ENCODE measurements at regions not wholly inside any gene's neighbourhood (a gene's known extent, or its start where the extent isn't known, plus 50 kb on each side); places are given as distances from the start of the nearest gene placed in this dataset.
"Not testable (repeated sequence)": the region's sequence is repeated elsewhere in the genome, so short reads cannot be mapped to it uniquely, and the experiment has no call there.

DNA sequence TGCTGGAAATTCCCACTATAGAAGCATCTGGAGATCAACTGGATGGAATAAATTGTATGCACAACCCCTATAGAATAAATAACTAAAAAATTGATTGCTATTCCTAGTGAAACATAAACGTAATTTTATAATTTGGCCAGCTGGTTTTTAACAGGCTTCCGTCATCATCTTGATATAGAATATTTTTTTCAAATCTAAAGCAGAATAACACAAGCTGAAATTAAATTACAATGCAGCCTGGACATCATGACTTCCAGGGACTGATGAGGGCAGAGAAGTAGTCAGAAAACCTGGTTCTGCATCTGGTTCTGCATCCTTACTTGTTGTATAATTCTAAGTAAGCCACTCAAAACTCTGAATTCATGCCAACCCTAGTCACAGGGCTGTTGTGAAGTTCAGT is 146.1 kb downstream of the MEX3B start:
- DNase-seq (ENCODE audit: low spot score): no peak

DNA sequence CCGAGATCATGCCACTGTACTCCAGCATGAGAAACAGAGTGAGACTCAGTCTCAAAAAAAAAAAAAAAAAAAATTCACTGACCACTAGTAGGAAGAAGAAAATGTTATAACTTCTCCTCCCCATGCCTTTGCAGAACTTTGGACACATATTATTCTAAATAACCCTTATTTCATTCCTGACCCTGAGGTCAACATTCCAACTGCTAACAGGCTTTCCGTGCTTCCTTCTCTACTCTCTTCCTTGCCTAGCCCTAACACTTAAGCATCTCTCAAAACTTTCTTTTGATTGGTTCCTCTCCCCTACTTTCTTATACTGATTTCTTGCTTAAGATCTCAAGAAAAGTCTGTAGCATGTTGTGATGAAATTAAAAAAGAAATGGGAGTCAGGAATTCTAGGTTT is 146.8 kb downstream of the MEX3B start:
- no peak for DNase-seq (ENCODE audit: low spot score)

DNA sequence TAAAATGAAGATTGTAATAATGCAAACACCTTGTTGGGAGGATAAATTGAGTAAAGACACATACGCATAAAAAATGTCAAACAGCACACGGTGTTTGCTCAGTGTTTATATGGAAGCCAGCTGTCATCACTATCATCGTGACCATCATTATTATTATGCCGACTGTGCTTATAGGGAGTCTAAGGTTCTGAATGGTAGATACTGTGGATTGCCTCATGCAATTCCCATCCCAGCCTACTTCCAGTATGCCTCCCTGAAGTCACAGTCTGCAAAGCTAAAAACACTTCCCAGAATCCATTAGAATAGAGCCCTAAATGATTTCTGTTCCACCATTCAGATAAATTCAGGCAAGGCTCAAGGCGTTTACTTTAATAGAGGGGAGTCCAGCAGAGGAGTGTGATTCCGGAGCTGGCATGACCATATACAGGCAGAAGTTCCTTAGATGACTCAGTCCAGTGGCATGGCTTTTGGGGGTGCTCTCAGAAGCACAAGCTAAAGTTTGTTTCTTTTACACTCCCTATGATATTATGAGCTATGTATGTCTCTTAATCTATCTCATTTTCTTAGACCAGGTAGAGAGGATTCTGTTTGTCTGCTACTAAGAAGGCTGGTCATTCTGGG is 148.7 kb downstream of the MEX3B start:
- DNase-seq (ENCODE audit: low spot score): no peak

DNA sequence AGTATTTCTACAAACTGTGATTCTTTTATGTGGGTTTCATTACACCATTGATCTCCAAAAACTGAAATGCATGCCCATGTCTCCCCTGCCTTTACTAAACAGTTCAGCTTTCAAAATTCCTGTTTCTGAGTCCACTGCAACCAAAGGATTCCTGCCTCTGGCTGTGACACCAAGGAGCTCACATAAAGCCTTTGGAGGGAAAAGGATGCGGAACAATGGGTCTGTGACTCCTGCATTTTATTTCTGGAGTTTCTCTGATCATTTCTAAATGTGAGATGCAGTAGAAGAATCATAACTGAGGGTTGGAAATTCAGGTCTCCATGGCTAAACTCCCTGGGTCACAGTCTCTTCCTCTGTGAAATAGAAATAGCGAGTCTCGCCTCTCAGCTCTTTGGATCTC is 149.5 kb downstream of the MEX3B start:
- DNase-seq (ENCODE audit: low spot score): no peak

DNA sequence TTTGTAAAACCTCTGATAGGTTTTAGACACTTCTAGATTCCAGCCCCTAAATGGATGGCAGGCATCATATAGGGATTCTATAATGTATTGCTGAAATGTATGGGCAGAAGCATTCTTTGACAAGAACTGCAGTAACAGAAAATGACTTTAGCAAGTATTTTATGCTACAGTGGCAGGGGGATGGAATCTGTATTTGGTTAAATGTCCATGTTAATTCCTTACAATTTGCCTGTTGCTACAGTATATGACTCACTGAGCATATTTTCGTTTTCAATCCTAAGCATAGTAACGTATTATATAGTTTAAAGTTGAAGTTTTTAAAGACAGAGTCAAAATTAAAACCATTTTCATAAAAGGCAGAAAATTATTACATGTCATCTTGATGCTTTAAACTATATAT is 150.1 kb downstream of the MEX3B start:
- DNase-seq (ENCODE audit: low spot score): no peak

DNA sequence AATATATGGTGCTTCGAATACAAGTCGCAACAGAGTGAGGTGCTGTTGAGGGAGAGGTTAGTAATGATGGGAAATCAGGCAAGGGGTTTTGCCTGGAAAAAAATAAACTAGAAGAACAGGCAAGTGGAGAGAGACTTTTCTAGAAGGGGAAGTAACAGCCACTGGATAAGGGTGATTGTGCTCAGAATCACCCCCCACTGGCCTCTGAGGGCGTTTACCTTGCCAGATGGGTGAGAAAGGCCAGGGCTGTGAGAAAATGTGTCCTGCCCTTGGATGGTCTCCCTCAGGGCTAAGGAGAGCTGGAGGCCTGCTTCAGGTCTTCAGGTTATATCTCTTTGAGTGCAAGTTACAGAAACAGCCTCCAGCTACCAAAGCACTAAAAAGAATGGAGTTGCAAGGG is 151.8 kb downstream of the MEX3B start:
- no peak for DNase-seq (ENCODE audit: low spot score)

DNA sequence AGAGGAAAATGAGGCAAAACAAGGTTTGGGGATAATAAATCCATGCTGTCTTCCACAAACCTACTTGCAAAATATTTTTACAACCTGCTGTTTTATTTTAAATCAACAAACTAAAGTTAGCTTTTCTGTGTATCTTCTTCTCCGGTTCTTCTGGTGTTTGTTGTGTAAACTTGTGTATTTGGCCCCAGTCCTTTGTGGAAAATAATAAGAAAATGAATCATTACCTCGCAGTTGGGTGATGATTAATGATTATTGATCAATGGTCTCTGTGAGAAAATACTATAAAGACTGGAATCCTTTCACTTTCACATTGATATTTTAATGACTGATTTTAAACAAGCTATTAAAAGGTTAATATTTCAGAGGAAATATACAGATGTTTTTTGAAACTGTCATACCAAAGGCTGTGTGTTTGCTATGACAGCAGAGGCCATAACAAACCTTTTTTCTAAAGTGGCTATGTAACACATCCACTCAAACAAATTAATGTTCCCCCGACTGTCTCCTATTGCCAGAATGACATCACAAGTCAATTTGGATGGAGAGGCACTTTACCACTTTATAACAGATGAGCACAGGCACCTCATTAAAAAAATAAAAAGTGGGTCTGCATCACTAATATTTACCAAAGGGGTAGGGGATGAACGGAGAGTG is 152.5 kb downstream of the MEX3B start:
- no peak for DNase-seq (ENCODE audit: low spot score)

DNA sequence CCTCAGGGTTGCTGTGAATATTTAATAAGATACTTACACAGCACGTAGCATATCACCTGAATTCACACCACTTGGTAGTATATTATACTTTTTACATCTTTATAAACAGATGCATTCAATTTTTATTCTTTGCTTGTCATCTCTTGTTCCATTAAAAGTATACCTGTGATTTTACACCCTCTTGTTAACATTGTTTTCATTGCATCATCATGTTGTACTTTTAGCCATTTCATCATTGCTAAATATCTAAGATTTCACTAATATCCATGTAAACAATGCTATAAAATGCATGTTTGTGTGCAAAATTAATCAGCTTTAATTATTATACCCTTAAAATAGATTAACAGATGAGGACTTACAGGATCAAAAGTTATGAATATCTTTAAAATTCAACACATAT is 155.3 kb downstream of the MEX3B start:
- no peak for DNase-seq (ENCODE audit: low spot score)

DNA sequence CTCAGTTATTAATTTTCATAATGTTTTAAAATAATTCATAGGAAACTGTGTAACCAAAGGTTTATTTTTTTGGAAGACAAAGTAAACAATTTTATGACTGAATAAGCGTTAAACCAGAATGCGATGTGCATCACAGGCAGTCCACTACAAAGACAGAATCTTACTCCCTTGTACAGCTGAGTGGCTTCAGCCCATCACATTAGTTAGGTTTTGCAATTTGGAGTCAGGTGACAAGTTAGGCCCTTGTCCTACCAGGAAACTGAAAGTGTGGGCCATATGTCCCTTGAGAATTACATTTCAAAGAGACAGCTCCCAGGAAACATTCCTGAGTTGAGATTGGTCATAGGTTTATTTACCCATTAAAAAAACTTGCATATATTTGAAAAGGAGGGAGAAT is 156.3 kb downstream of the MEX3B start:
- no peak for DNase-seq (ENCODE audit: low spot score)

DNA sequence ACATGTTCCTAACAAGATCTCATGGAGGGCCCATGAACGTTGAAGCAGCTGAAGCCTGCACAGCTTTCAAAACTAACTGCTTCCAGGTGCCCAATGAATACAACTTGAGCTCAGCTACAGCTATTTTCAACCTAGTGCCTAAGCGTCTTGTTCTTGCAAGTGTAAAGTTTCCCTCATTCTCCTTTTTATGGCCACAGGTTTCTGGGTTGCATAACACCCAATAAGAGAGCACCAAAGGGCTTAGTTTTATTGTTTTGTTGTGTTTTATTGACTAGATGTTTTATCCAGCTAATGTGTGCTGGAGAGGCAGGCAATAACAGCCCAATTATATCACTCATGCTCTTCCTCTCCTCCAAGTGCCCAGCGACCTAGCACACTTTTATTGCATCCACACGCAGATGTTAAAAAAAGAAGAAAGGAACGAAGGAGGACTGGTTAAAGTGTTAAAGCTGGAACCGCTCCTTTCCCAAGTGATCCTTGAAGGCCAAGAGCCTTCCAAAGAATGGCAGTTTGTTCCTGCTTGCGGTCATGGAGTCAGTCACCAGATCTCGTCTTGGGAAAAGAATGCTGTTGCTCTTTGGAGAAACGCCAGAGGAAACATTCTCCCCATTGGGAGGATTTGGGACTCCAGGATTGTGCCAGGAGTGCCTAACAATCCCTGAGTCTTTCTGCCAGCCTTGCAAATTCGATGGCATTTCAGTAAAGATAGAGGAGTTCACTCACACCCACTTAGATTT is 156.9 kb downstream of the MEX3B start:
- no peak for DNase-seq (ENCODE audit: low spot score)

DNA sequence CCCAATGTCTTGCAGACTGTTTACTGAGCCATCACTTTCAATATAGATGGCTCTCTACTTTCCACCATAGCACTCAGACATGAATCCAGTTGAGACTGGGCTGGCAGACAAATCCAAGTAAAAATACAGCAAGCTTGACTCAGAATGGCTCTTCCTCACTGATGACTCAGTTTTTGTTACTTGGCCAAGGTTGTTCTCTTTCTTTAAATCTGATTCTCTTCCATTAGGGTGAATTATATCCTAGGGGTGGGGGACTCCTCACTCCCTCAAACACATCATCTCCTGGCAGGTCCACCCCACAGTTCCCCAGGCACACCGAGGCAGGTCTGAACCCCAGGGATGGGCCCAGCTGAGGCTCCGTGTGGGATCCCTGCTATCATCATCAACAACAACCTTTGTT is 157.9 kb downstream of the MEX3B start:
- DNase-seq (ENCODE audit: low spot score): no peak

DNA sequence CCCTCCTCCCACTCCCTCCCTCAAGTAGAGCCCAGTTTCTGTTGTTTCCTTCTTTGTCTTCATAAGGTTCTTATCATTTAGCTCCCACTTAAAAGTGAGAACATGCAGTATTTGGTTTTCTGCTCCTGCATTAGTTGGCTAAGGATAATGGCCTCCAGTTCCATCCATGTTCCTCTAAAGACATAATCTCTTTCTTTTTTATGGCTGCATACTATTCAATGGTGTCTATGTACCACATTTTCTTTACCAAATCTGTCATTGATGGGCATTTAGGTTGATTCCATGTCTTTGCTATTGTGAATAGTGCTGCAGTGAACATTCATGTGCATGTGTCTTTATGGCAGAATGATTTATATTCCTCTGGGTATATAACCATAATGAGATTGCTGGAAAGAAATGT is 158.6 kb downstream of the MEX3B start:
- not testable (repeated sequence) for DNase-seq (ENCODE audit: low spot score)

DNA sequence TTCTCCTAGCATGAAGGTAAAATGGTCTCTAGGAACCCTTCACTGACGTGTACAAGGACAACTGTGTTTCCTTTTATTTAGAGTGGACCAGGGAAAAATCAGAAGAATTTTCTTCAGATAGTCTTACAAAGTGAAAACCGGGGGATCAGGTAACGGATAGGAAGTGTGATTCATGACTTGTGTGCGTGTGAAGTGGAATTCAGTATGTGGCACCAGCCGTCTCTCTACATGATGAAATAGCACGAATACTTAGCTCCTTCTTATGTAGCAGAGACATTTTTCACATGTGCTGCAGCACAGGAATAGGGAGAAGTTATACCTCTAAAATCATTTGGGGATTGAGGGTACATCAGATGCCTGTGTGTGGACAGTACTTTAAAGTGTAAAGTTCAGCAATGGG is 159.2 kb downstream of the MEX3B start:
- DNase-seq (ENCODE audit: low spot score): no peak

DNA sequence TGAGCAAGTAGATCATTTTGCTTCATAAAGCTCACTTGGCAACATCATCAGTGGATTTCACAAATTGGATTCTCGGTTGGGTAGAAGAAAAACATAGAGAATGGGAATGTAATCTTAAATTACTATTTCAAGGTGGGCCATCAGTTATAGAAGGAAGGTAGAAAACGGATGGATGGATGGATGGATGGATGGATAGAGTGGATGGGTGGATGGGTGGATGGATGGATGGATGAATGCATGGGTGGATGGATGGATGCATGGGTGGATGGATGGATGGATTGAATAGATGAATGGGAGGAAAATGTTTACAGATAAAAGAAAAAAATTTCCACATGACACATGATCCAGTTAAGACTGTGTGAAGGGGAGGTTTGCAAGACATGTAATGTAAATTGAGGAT is 159.7 kb downstream of the MEX3B start:
- no peak for DNase-seq (ENCODE audit: low spot score)

DNA sequence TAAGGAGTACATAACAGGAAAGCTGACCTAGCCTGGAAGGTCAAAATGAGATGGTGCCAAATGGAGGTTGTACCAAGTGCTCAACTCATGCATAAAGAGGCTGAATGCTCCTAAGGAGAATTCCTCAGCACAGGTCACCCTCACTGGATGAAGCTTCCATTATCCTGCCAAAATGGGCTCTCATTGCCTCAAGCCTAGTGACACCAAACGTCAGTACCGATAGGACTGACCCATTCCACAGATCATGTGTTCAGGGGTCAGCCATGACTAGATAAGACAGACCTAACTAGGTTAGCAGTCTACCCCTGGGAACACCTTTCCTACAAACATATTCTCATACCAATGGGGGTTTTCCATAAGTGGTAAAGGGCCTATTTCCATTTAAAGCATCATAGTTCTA is 160.7 kb downstream of the MEX3B start:
- DNase-seq (ENCODE audit: low spot score): no peak

DNA sequence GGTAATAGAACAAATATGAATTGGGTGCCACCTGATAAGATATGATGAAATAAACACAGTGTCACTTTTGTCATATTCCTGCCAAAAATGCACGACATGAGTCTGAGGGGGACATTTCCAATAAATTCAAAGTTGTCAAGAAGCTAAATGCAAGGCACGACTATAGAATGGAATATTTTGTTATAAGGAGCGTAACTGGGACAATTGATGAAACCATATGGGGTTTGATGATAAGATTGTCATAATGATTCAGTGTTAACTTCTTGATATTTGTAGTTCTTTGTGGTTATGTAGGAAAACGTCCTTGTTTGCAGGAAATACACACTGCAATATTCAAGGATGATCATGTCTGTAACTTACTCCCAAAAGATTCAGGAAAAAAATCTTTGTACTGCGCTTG is 163.3 kb downstream of the MEX3B start:
- DNase-seq (ENCODE audit: low spot score): no peak

DNA sequence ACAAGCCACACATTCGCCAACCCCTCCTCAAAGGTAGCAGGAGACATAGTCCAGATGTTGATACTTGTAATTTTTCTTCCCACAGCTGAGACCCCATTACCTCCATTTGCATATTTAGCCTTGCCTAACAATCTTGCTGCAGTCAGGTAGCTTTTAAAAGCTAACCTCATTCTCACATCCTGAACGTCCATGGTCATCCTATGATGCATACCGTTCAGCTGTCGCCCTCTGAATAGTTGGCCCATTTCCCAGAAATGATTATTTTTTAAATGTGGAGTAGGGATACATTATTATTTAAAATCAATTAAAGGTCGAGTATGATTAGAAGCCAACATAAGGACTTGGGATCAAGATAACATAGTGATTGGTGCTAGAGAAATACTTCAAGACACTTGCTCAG is 165.0 kb downstream of the MEX3B start:
- no peak for DNase-seq (ENCODE audit: low spot score)

DNA sequence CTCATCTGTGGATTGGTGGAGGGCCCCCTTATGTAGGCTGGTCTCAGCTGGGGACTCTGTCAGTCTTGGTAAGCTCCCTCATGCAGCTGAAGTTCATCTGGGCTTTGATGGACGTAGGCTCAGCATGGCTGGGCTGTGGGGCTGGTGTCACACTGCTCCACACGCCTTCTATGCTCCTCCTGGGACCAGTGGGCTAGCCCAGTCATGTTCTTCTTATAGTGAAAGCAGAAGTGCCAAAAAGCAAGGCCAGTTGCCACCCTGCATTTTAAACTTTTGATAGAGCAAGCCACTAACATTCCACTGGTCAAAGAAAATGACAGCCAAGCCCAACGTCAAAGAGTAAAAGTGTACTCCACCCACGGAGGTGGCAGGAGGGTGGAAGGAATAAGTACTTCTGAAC is 165.5 kb downstream of the MEX3B start:
- no peak for DNase-seq (ENCODE audit: low spot score)

DNA sequence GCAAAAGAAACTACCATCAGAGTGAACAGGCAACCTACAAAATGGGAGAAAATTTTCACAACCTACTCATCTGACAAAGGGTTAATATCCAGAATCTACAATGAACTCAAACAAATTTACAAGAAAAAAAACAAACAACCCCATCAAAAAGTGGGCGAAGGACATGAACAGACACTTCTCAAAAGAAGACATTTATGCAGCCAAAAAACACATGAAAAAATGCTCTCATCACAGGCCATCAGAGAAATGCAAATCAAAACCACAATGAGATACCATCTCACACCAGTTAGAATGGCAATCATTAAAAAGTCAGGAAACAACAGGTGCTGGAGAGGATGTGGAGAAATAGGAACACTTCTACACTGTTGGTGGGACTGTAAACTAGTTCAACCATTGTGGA is 170.1 kb downstream of the MEX3B start:
- DNase-seq (ENCODE audit: low spot score): not testable (repeated sequence)

DNA sequence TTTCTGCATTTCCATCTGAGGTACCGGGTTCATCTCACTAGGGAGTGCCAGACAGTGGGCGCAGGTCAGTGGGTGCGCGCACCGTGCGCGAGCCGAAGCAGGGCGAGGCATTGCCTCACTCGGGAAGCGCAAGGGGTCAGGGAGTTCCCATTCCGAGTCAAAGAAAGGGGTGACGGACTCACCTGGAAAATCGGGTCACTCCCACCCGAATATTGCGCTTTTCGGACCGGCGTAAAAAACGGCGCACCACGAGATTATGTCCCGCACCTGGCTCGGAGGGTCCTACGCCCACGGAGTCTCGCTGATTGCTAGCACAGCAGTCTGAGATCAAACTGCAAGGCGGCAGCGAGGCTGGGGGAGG is 175.1 kb downstream of the MEX3B start:
- not testable (repeated sequence) for DNase-seq (ENCODE audit: low spot score)

DNA sequence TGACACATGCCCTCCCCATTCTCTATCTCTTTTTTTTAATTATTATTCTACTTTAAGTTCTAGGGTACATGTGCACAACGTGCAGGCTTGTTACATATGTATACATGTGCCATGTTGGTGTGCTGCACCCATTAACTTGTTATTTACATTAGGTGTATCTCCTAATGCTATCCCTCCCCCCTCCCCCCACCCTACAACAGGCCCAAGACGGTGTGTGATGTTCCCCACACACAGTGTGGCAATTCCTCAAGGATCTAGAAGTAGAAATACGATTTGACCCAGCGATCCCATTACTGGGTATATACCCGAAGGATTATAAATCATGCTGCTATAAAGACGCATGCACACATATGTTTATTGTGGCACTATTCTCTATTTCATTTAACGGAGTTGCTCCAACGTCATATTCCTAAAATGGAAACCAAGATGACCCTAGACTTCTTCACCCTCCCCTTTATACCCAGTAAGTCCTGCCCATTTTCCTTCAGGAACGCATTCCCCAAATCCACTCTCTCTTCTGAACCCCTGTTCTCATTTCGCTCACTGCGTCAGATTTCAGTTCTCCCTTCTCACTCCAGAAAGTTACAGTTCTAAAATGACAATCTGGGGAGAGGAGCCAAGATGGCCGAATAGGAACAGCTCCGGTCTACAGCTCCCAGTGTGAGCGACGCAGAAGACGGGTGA is 175.6 kb downstream of the MEX3B start:
- not testable (repeated sequence) for DNase-seq (ENCODE audit: low spot score)

DNA sequence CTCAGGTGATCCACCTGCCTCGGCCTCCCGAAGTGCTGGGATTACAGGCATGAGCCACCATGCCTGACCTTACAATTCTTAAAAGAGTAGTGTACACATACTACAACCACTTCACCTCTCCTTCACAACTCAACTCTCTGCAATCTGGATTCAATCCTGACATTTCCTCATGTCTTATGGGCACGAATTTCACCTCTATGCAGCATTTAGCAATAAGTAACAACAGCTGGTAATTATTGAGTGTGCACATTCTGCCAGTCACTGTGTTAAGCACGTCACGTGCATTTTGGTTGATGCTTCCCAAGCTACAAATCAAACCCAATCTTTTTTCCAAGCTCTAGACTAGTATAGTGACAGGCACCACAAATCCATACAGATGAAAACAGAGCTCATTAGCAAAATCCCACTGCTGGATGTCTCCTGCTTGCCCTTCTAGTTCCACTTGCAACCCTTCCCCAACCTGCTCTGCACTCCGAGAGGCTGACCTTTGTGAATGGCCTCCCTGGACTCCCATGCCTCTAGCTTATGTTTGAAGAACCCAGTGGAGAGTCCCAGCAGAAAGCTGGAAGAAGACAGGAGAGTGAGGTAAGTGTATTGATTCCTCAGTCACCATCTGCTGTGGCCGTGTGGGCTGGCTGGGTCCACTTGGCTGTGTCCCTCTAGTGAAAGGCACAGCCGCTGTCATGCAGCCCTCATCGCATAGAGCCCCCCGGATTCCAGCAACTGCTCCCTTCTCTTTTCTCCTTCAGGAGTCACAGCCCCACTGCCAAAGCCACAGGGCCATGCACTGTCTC is 176.5 kb downstream of the MEX3B start:
- DNase-seq (ENCODE audit: low spot score): no peak

Measured in LoVo (cell line).